H54 (cell line): ENCODE measurements at regions not wholly inside any gene's neighbourhood (a gene's known extent, or its start where the extent isn't known, plus 50 kb on each side); places are given as distances from the start of the nearest gene placed in this dataset.

Source experiments
- DNase-seq: peaks from one replicate; pipeline ENCODE4 v3.0.0; 2011; ENCODE audit warnings: low spot score, mixed read lengths; ENCODE audit not compliant: insufficient read length
- FAIRE-seq: peaks from 3 replicates; lab custom pipeline; 2011; peaks lifted over from hg19 to GRCh38; lab: Jason Lieb, UNC
- POLR2A ChIP-seq: IDR thresholded peaks from 2 replicates; pipeline ENCODE4 v1.6.1; 2011; ENCODE audit warnings: low read depth, mild to moderate bottlenecking, low read length

GRCh38 chr6:168255283-168255881 lies 64.2 kb downstream of the DACT2 start:
- TF ChIP-seq POLR2A, result no peak
- FAIRE-seq (no peak), DNase-seq (no peak)

- no peak for DNase-seq
- no peak for FAIRE-seq
- TF ChIP-seq POLR2A, result no peak
These were observed 67.3 kb downstream of the DACT2 start for GRCh38 chr6:168252267-168252666.

GRCh38 chr6:168250250-168250649 lies 69.3 kb downstream of the DACT2 start:
- FAIRE-seq (no peak), DNase-seq (no peak)
- no peak for TF ChIP-seq POLR2A

- FAIRE-seq (no peak), DNase-seq (no peak)
- TF ChIP-seq POLR2A, result no peak
These were observed 69.8 kb downstream of the DACT2 start for GRCh38 chr6:168249746-168250145.

GRCh38 chr6:168248148-168248620 lies 71.4 kb downstream of the DACT2 start:
- no peak for DNase-seq
- TF ChIP-seq POLR2A, result no peak
- FAIRE-seq, result no peak

- FAIRE-seq (no peak), DNase-seq (no peak)
- no peak for TF ChIP-seq POLR2A
These were observed 72.0 kb downstream of the DACT2 start for GRCh38 chr6:168247443-168248147.

- FAIRE-seq, result no peak
- no peak for DNase-seq
- TF ChIP-seq POLR2A, result no peak
These were observed 74.5 kb downstream of the DACT2 start for GRCh38 chr6:168244961-168245551.

GRCh38 chr6:168243812-168244376 lies 75.7 kb downstream of the DACT2 start:
- no peak for TF ChIP-seq POLR2A
- FAIRE-seq, result no peak
- DNase-seq, result no peak

GRCh38 chr6:168242940-168243225 lies 76.7 kb downstream of the DACT2 start:
- FAIRE-seq, result no peak
- DNase-seq, result no peak
- no peak for TF ChIP-seq POLR2A

- FAIRE-seq, result no peak
- TF ChIP-seq POLR2A, result no peak
- no peak for DNase-seq
These were observed 77.3 kb downstream of the DACT2 start for GRCh38 chr6:168242111-168242939.

GRCh38 chr6:168240160-168240559 lies 79.4 kb downstream of the DACT2 start:
- TF ChIP-seq POLR2A, result no peak
- FAIRE-seq (no peak), DNase-seq (no peak)

GRCh38 chr6:168239044-168239773 lies 80.4 kb downstream of the DACT2 start:
- no peak for TF ChIP-seq POLR2A
- no peak for DNase-seq
- no peak for FAIRE-seq
